ENCODE measurements at regions not wholly inside any gene's neighbourhood (a gene's known extent, or its start where the extent isn't known, plus 50 kb on each side); places are given as distances from the start of the nearest gene placed in this dataset.

GRCh38 chr1:98330224-98330623 lies 331.3 kb upstream of the SNX7 start:
- no peak for DNase-seq

- DNase-seq: no peak
Observed at GRCh38 chr1:98328855-98329254, 332.7 kb upstream of the SNX7 start.

- DNase-seq: peak; percentile 35 to 37
Observed at GRCh38 chr1:98327220-98327861, 334.2 kb upstream of the SNX7 start.

- no peak for DNase-seq
Observed at GRCh38 chr1:98325646-98326440, 335.7 kb upstream of the SNX7 start.

GRCh38 chr1:98323906-98324358 lies 337.6 kb upstream of the SNX7 start:
- peak in 1 of 2 donors; percentile 20 for DNase-seq

- no peak for DNase-seq
Observed at GRCh38 chr1:98323388-98323787, 338.1 kb upstream of the SNX7 start.

GRCh38 chr1:98322966-98323365 lies 338.6 kb upstream of the SNX7 start:
- no peak for DNase-seq

- no peak for DNase-seq
Observed at GRCh38 chr1:98322086-98322485, 339.4 kb upstream of the SNX7 start.

GRCh38 chr1:98321191-98321590 lies 340.3 kb upstream of the SNX7 start:
- no peak for DNase-seq

- no peak for DNase-seq
Observed at GRCh38 chr1:98316286-98316905, 345.1 kb upstream of the SNX7 start.

- DNase-seq: peak in 1 of 2 donors; percentile 7
Observed at GRCh38 chr1:98315309-98315708, 346.2 kb upstream of the SNX7 start.

- DNase-seq: no peak
Observed at GRCh38 chr1:98314601-98315000, 346.9 kb upstream of the SNX7 start.

GRCh38 chr1:98306517-98307089 lies 354.9 kb upstream of the SNX7 start:
- no peak for DNase-seq

- no peak for DNase-seq
Observed at GRCh38 chr1:98305362-98305761, 356.2 kb upstream of the SNX7 start.

GRCh38 chr1:98304888-98305287 lies 356.6 kb upstream of the SNX7 start:
- no peak for DNase-seq

- no peak for DNase-seq
Observed at GRCh38 chr1:98299861-98300260, 361.7 kb upstream of the SNX7 start.

- no peak for DNase-seq
Observed at GRCh38 chr1:98299313-98299712, 362.2 kb upstream of the SNX7 start.

- no peak for DNase-seq
Observed at GRCh38 chr1:98298319-98298718, 363.2 kb upstream of the SNX7 start.

- DNase-seq: no peak
Observed at GRCh38 chr1:98296681-98297080, 364.8 kb upstream of the SNX7 start.

- DNase-seq: no peak
Observed at GRCh38 chr1:98294127-98294526, 367.4 kb upstream of the SNX7 start.

- no peak for DNase-seq
Observed at GRCh38 chr1:98292994-98293393, 368.5 kb upstream of the SNX7 start.

- DNase-seq: no peak
Observed at GRCh38 chr1:98289311-98289710, 368.5 kb upstream of the DPYD start.

- no peak for DNase-seq
Observed at GRCh38 chr1:98288494-98288893, 367.7 kb upstream of the DPYD start.
